Loucy (cell line): ENCODE measurements at regions not wholly inside any gene's neighbourhood (a gene's known extent, or its start where the extent isn't known, plus 50 kb on each side); places are given as distances from the start of the nearest gene placed in this dataset.

Experiments used
- H2AFZ ChIP-seq: fragments of 200-600 bp; sonication (generic); 2 replicates; pipeline ENCODE4 v1.6.0; 2016; ENCODE audit warnings: antibody characterized with exemption, mild to moderate bottlenecking, low read length, moderate library complexity
- H3F3A ChIP-seq: fragments of 200-600 bp; 2 replicates; pipeline ENCODE4 v1.6.0; 2016; ENCODE audit warnings: antibody characterized with exemption, low read depth, mild to moderate bottlenecking
- H3K27me3 ChIP-seq: fragments of 200-600 bp; sonication (generic); 2 replicates; pipeline ENCODE4 v1.6.1; 2014; ENCODE audit warnings: low read length, mild to moderate bottlenecking; ENCODE audit not compliant: insufficient read depth, poor library complexity, severe bottlenecking
- H3K36me3 ChIP-seq: fragments of 200-600 bp; sonication (generic); 2 replicates; pipeline ENCODE4 v1.6.1; 2016; ENCODE audit warnings: low read length; ENCODE audit not compliant: insufficient read depth
- H3K4me1 ChIP-seq: fragments of 200-600 bp; sonication (generic); 2 replicates; pipeline ENCODE4 v1.5.1; 2014; ENCODE audit warnings: low read length, mild to moderate bottlenecking; ENCODE audit not compliant: insufficient read depth, poor library complexity, severe bottlenecking
- H3K4me2 ChIP-seq: fragments of 200-600 bp; sonication (generic); 2 replicates; pipeline ENCODE4 v1.6.0; 2014; ENCODE audit warnings: antibody characterized with exemption, low read length, low read depth, mild to moderate bottlenecking; ENCODE audit not compliant: poor library complexity, severe bottlenecking
- H3K4me3 ChIP-seq: fragments of 200-600 bp; sonication (generic); 2 replicates; pipeline ENCODE4 v1.5.1; 2014; ENCODE audit warnings: low read length, mild to moderate bottlenecking, mixed read lengths; ENCODE audit not compliant: poor library complexity, severe bottlenecking
- H3K79me2 ChIP-seq: fragments of 200-600 bp; sonication (generic); 2 replicates; pipeline ENCODE4 v1.6.1; 2014; ENCODE audit warnings: low read length; ENCODE audit not compliant: insufficient read depth
- H3K9ac ChIP-seq: fragments of 200-600 bp; sonication (generic); 2 replicates; pipeline ENCODE4 v1.6.0; 2014; ENCODE audit warnings: mild to moderate bottlenecking, low read depth, low read length, moderate library complexity; ENCODE audit not compliant: poor library complexity, severe bottlenecking
- H3K9me2 ChIP-seq: fragments of 200-600 bp; sonication (generic); replicated peaks from 2 replicates; pipeline ENCODE4 v1.6.1; 2016; ENCODE audit warnings: low read depth, low read length, mixed read lengths
- H3K9me3 ChIP-seq: fragments of 200-600 bp; sonication (generic); 2 replicates; pipeline ENCODE4 v1.6.1; 2014; ENCODE audit warnings: mild to moderate bottlenecking, antibody characterized with exemption, low read length, low read depth; ENCODE audit not compliant: insufficient read depth
- H4K20me1 ChIP-seq: fragments of 200-600 bp; sonication (generic); 2 replicates; pipeline ENCODE4 v1.6.0; 2014; ENCODE audit warnings: antibody characterized with exemption, low read length, mild to moderate bottlenecking; ENCODE audit not compliant: insufficient read depth, poor library complexity, severe bottlenecking
- EZH2phosphoT487 ChIP-seq: fragments of 200-600 bp; IDR thresholded peaks from 2 replicates; pipeline ENCODE4 v1.6.1; 2018; ENCODE audit warnings: antibody characterized with exemption, mild to moderate bottlenecking, moderate library complexity, borderline replicate concordance
- TF ChIP-seq, protein P1 (sequence below): fragments of 200-600 bp; sonication (generic); conservative IDR thresholded peaks from 2 replicates; pipeline ENCODE4 v1.5.1; 2014; ENCODE audit warnings: mild to moderate bottlenecking, antibody characterized with exemption, low read length

- Histone ChIP-seq H3F3A (no peaks in the 10 kb centered on the region), H3K9me2 (no peaks in the 10 kb centered on the region), H3K4me2 (no peak overlapping the region), H3K79me2 (no peaks in the 10 kb centered on the region), H3K9me3 (no peaks in the 10 kb centered on the region), H3K9ac (no peak overlapping the region), H3K27me3 (no peaks in the 10 kb centered on the region), H4K20me1 (no peaks in the 10 kb centered on the region), H3K4me3 (no peak overlapping the region), H2AFZ (no peak overlapping the region), H3K36me3 (no peaks in the 10 kb centered on the region), H3K4me1 (no peaks in the 10 kb centered on the region)
- TF ChIP-seq, protein P1, sequence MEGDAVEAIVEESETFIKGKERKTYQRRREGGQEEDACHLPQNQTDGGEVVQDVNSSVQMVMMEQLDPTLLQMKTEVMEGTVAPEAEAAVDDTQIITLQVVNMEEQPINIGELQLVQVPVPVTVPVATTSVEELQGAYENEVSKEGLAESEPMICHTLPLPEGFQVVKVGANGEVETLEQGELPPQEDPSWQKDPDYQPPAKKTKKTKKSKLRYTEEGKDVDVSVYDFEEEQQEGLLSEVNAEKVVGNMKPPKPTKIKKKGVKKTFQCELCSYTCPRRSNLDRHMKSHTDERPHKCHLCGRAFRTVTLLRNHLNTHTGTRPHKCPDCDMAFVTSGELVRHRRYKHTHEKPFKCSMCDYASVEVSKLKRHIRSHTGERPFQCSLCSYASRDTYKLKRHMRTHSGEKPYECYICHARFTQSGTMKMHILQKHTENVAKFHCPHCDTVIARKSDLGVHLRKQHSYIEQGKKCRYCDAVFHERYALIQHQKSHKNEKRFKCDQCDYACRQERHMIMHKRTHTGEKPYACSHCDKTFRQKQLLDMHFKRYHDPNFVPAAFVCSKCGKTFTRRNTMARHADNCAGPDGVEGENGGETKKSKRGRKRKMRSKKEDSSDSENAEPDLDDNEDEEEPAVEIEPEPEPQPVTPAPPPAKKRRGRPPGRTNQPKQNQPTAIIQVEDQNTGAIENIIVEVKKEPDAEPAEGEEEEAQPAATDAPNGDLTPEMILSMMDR = no peak
- TF ChIP-seq EZH2phosphoT487 = no peak
Measured at GRCh38 chr16:58866935-58867334, 132.8 kb upstream of the GOT2 start.

GRCh38 chr16:58863761-58864160 lies 129.6 kb upstream of the GOT2 start:
- Histone ChIP-seq H3K9me2 (no peaks in the 10 kb centered on the region), H3K36me3 (no peaks in the 10 kb centered on the region), H3K79me2 (no peaks in the 10 kb centered on the region), H3K4me2 (no peak overlapping the region), H3K27me3 (no peaks in the 10 kb centered on the region), H3K9me3 (no peaks in the 10 kb centered on the region), H4K20me1 (no peaks in the 10 kb centered on the region), H3K9ac (no peak overlapping the region), H3F3A (no peaks in the 10 kb centered on the region), H2AFZ (no peak overlapping the region), H3K4me1 (no peaks in the 10 kb centered on the region), H3K4me3 (no peak overlapping the region)
- TF ChIP-seq, protein P1 = no peak
- TF ChIP-seq EZH2phosphoT487 = no peak

DNA sequence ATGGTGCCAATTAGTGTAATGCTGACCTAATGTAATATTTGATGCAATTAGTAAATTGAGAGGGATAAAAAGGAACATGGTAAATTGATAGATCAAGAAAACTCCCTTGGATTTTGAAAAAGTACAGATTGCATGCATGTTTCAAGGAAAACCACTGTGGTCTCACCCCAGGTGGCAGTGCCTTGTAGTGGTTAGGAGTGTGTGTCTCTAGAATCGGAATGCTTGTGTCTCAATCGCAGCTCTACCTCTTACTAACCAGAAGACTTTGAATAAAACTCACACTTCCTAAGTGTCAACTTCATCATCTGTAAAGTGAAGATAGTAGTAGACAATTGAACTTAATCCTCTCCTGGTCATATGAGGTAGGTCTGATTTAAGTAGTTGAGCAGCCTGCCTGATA lies 128.9 kb upstream of the GOT2 start:
- no peaks in the 10 kb centered on the region for H3K4me1 ChIP-seq
- H3K4me2 ChIP-seq = no peak overlapping the region

More for the DNA sequence above, 128.9 kb upstream of the GOT2 start:
- no peaks in the 10 kb centered on the region for H3F3A ChIP-seq
- H3K36me3 ChIP-seq = no peaks in the 10 kb centered on the region
- H3K9me3 ChIP-seq = no peaks in the 10 kb centered on the region
- H3K9ac ChIP-seq = no peak overlapping the region
- TF ChIP-seq EZH2phosphoT487 = no peak
- TF ChIP-seq, protein P1 = no peak
- no peak overlapping the region for H3K4me3 ChIP-seq
- H4K20me1 ChIP-seq = no peaks in the 10 kb centered on the region
- H3K27me3 ChIP-seq = no peaks in the 10 kb centered on the region
- H2AFZ ChIP-seq = no peak overlapping the region
- no peaks in the 10 kb centered on the region for H3K79me2 ChIP-seq
- H3K9me2 ChIP-seq = no peaks in the 10 kb centered on the region
